Stromal cell of bone marrow (primary cell): ENCODE measurements at regions not wholly inside any gene's neighbourhood (a gene's known extent, or its start where the extent isn't known, plus 50 kb on each side); places are given as distances from the start of the nearest gene placed in this dataset.

Experiments used
- DNase-seq: peaks from one replicate; pipeline ENCODE4 v3.0.0-alpha.2; 2012; ENCODE audit warnings: low read depth

DNA sequence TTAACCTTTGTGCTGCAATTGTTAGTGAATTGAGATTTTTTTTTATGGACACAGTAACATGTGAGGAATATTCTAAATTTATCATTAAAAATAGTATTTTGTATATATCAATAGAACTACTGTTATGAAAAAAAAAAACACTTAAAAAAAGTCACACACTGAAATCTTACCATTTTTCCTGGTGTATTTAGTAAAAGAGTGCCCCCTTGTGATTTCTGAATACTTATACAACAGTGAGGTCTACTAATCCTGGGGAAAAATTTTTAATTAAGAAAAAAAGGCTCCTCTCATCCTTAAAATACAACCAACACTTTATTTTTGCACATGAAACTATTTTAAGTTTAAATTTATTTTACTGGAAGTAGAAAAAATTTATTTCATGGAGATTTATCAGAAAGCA lies 56.4 kb upstream of the SPOCK3 start:
- no peak for DNase-seq

DNA sequence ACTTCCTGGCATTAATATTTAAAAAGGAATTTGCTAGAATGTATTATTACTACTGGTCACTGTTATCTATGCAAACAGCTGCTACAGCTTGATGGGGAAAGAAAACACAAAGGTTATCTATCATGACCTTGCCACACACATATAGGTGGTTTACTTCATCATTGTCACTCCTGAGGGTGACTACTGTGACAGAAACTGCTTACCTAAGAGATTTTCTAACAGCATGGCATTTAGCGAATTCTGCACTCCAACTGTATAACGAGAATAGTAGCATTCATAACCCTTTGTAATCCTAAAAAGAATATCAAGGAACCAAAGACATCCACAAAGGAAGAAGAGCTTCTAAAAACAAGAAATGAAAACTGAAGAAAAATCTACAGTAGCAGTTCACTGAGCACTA lies 74.6 kb upstream of the SPOCK3 start:
- DNase-seq, result no peak

DNA sequence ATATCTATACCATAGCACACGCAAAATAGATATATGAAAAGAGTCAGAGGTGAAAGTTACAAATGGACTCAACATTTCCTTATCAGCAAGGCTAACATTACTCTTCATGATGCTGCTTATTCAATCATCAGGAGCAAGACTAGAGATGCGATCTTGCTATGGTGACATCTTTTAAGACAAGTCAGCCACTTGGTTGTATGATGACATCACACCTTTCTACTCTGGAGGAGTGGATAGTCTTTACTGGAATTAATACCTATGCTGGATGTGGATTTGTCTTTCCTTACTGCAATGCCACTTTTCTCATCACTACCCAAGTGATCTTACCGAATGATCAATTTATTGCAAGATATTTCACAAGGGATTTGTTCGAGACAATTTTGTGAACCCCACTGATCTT lies 87.0 kb upstream of the SPOCK3 start:
- no peak for DNase-seq

DNA sequence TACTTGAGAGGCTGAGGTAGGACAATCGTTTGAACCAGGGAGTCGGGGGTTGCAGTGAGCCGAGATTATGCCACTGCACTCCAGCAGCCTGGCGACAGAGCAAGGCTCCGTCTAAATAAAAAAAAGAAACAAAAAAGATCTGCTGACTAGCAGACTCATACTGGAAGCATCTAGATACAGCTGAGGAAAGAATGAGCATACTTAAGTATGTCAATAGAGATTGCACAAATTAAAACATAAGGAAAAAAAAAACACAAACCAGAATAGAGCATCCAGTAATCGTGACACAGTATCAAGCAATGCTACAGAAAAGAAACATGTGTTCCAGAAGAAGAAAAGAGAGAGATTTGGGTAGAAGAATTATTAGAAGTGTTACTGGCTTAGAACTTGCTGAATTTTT lies 105.5 kb upstream of the SPOCK3 start:
- no peak for DNase-seq

DNA sequence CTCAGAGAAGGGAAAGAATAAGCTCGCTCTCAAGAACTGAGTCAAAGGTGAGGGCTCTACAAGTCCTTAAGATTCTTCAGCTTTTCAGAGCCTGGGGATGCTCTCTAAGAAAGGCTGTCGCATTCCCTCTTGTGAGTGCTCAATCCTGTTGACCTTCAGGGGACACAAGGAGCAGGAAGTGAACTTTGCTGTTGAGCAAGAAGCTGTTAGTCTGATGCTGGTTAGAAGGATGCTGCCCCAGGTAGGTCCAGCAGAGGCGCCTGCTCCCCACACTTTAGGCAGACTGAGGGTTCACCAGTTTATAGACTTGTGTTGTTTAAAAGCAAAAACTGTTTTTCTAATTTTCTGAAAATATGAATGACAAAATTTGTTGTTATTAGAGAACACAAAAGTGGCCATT lies 125.4 kb upstream of the SPOCK3 start:
- no peak for DNase-seq

DNA sequence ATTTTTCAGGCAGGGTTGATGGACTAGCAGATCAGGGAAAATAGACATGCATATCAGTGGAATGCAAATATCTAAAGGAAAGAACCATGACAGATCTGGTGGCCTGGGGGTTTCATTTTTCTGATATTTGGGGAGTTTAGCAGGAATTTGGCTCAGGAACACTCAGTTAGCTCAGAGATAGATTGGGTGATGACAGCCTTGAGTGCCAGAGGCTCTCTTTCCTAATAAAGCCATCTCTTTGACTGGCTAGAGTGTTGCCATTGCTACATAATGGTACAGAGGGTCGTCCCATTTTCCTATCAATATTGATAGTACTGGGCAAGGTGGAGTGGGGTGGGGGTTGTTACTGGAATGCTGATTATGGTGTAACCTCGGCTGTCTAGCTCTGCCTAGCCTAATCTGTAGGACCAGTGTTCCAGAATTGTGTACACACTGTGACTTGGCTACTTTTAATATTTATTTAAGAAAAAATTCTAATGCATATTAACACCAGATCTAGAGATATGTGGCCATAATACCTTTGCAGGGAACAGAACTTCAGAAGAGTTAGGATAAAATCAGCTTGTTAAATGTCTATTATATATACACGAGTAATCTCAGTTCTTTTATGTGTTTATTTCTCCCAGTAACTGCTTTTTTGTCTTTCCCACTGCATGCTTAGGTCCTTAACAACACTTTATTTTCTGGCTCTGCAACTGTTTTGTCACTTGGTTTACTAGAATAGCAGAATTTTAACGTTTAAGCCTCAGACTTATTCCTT lies 145.0 kb upstream of the SPOCK3 start:
- DNase-seq, result no peak

DNA sequence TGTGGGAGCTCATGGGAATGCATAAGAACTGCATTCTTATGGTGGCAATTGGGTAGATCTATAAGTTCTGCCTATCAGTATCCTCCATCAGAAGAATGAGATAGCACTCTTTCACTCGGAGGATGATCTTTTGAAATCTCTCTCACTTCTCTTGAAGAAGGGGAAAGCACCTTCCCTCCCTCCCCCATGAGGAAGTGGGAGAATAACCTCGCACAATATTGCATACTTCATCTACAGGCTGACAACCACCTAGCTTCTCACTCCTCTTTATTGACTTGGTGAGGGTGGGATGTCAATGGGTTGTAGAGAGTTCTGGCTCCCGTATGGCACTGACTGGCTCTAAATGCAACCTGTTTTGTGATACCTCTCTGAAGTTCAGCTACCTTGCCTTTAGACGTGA lies 146.7 kb upstream of the SPOCK3 start:
- DNase-seq, result no peak

DNA sequence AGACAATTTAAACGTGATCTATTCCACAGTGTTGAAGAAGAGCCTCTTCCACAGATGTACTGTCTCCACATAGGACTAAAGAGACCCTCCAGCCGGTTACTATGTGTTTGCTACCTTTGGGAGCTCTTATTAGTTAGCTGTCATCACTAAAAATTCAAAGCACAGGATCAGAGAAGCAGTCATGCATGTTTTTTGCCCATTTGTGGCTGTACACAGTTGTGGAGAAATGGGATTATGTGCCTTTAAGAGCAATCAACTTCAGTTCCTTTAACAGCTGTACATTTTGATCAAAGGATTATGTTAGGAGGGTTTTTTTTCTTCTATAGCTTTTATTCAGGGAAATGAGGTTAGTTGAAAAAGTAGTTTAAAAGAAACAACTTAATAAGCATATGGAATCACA lies 149.0 kb upstream of the SPOCK3 start:
- DNase-seq, result no peak

DNA sequence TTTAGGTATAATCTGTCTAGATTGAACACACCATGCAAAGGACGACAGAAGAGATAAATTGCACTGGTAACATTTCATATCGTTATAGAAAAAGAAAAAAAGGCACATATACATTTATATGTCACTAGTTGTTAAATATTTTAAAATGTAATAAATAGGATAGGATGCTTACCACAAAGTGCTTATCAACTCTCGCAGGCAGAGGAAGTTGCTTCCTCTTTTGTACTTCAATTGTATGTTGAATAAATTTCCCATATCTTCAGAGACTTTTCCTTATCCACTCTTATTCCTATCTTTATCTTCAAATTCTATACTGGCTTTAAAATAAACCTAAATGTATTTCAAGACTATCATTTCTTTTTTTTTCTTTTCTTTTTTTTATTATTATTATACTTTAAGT lies 163.3 kb upstream of the SPOCK3 start:
- no peak for DNase-seq

DNA sequence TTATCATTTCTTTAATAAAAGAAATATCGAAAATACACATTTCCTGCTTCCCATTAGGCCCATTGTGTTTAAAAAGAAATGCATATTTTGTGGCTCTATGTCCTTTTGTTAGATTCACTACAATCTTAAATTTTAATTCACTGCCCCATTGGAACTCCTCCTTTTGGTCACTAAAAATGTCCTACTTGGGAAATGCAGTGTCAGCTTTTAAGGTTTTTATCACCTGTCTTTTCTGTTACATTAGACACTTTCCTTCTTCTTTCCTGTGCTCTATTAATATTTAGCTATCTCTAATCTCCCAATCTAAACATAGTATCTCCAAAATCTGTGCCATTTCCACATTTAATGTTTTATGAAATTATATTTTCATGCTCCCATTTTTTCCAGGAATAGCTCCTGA lies 164.9 kb upstream of the SPOCK3 start:
- no peak for DNase-seq

DNA sequence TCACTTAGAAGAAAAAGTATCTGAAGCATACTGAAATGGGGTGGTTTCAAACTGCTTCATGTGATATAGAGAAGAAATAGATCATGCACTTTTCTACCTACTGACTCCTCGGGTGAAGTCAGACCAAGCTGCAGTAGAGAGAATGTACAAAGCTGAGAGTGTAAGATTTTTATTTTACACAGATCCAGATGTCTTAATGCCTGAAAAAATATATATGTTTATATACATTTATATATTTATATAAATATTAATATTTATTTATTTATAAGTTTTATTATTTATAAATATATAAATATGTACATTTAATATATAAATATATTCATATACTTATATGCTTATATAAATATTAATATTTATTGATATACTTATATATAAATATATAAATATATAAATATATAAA lies 171.9 kb upstream of the SPOCK3 start:
- no peak for DNase-seq

DNA sequence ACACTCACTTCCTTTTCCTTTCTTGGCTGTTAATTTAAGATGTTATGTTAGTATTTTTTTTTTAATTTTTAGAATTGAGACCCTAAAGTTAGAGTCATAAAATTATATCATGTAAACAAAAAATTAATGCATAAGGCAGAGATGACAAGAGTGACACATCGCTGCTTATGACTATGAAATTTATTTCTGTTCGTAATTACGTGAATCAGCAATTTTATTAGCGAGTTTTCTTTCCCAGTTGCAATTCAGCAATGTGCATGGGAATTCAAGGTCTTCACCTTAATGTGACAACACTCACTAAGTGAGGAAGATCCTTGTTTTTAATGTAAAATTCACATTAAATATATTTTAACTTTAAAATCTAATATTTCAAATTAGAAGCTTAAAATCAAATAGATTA lies 181.2 kb upstream of the SPOCK3 start:
- no peak for DNase-seq

DNA sequence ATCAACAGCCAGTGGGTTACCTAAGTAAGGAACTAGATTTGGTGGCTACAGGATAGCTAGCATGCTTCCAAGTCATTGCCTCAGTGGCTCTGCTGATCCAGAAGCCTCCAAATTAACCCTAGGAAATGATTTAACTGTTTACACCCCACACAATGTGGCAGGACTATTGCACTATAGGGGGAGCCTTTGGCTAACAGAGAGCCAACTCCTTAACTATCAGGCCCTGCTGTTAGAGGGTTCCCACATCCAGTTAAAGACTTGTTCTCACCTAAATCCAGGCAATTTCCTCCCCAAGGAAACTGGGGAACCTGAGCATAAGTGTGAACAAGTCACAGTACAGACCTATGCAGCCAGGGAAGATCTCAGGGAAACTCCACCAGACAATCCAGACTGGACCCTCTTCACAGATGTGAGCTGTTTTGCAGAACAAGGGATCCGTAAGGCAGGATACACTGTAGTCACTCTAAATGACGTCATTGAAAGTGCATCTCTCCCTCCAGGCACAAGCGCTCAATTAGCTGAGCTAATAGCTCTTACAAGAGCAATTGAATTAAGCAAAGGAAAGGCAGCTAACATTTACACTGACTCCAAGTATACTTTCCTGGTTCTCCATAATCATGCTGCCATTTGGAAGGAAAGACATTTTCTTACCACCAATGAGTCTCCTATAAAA lies 185.3 kb upstream of the SPOCK3 start:
- DNase-seq, result no peak

DNA sequence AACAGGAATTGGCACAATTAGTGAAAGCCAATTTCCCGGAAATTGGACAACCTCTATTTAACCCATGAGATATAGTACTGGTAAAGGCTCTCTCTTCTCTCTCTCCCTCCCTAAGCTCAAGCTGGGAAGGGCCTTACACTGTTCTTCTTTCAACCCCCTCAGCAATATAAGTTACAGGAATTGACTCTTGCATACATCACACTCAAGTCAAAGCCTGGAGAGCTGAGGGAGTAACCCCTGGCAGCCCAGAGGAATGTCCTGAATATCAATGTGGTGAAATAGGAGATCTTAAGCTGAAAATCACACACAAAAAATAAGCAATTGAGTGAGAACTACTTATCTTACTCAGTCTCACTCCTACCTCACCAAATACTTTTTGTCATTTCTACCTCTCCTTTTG lies 186.9 kb upstream of the SPOCK3 start:
- no peak for DNase-seq

DNA sequence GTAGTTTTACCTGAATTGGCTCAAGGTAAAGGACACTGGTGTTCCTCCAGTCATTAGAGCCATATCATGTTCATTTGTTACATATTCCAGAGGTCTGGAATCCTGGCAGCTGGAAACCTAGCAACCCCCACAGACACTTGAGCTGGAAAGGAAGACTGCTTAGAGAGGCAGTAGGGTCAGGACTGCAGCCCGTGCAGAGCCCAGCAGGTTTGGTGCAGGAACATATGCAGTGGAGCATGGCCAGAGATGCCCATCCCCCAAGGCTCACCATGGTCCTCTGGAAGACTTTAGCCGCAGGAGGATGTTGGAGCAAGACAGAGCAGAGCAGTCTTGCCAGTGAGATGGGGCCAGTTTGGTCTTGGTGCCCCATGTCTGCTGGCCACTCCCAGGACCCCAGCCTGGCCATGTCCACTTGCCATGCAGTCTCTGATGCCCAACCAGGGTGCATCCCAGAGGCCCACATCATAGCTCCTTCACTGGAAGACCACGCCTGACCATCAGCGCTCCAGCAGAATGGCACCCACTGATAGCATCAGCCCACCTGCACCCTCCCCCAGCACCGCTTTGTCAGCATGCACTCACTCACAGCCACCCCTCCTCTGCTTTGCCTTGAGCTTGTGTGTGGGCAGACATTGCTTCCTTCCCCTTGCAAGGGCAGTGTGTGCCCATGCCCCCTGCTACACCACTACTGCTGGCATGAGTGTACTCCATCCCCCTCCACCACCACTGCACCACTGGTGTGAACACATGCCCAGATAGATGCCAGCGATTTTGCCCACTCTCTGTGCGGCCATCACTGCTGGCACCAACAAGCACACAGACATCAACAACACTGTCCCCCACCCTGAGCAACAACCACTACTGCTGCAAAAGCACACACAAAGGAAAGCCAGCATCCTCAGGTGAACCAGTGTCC lies 190.3 kb upstream of the SPOCK3 start:
- DNase-seq, result no peak

DNA sequence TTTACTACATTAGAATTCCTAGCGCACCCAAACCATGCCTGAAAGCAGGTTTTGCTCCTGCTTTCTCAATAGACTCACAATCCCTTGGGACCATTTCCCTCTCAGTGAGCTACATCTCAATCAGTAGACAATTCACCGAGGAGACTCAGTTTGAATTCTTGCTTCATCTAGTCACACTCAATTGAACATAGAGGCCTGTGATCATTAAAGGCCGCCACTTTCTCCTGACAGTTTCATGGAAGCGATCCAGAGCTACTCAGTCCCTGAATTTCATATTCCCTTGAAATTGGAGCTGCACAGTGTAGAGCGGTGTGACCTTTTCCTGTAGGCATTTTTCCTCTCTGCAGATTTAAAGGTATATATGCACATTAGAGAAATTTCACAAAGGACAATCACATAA lies 193.9 kb upstream of the SPOCK3 start:
- DNase-seq, result no peak

DNA sequence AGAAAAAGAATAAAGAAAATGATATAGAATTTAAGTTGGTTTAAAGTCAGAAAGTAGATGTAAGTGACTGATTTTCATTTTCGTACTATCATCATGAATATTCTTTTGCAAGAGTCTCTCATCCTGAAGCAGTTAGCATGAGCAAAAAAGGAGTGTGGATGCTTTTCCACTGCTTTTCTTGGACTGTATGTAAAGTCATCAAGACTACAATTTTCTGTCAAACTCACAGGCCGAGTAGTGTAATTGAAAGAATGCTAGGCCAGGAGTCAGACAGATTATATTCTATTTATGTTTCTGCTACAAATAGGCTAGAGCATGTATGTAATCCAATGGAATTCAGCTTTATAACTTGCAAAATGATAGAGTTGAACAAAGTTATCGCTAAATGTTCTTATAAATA lies 197.1 kb upstream of the SPOCK3 start:
- no peak for DNase-seq

DNA sequence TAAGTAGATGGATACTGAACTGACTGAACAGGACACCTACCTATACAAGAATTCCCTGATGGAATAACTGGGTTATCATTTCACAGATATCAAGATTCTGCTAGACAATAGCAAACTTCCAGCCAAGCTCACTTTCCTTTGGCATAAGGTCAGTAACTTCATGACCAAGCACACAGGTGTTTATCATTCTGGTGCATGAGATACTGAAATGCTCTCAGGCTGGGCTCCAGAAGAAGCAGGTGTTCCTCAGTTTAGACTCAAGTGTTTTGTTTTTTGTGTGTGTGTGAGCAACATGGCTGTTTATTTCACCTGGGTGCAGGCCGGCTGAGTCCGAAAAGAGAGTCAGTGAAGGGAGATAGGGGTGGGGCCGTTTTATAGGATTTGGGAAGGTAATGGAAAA lies 201.5 kb upstream of the SPOCK3 start:
- no peak for DNase-seq

DNA sequence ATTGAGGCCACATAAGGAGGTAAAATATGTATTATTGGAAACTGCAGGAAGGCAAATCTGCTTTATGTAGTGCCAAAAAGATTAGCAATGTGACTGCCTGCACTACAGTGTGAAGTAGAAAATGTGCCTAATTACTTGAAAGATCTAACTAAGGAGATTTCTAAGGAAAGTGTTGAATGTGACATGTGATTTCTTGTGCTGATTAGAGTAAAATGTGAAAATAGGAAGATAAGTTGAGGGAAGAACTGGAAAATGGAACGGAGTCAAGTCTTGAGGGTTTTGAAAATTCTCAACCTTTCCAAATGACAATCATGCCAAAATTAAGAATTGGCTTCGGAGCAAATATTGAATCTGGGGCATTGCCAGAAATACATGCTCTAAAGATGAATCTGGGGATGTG lies 209.5 kb upstream of the SPOCK3 start:
- DNase-seq, result no peak

DNA sequence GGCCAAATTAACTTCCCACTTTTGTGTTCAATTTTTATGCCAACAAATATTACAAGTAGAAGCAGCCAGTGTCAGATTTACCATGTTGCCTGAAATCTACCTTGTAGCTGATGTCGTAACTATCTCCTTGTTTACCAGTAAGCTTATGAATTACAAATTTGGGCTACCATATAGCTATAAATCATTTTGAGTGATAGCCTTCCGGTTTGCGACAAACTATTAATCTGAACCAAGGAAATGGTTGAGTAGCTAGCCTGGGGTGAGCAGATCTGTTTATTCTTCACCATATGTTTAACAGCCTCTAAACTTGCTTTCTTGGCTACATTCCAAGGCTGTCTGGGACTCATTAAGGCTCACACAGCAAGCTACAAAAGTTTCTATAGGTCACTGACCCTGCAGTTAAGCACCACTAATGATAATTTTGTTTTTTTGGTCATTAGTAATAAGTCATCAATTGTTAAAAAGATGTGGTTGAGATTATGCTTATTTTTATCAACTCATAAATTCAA lies 218.7 kb upstream of the SPOCK3 start:
- DNase-seq, result no peak

DNA sequence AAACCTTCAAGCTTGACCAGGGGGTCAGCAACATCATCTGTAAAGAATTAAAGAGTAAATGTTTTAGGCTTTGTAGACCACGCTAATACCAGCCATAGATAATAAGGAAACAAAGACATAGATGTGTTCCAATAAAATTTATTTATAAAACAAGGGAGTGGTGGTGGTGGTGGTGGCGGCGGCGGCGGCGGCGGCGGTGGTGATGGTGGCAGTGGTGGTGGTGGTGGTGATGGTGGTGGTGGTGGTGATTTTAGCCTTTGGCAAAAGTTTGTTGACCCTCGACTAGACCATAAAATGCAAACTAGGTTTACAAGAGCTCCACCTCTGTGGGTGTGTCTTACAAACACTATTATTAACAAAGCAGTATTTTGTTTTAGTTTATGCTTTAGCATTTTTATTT lies 222.3 kb upstream of the SPOCK3 start:
- DNase-seq, result no peak

DNA sequence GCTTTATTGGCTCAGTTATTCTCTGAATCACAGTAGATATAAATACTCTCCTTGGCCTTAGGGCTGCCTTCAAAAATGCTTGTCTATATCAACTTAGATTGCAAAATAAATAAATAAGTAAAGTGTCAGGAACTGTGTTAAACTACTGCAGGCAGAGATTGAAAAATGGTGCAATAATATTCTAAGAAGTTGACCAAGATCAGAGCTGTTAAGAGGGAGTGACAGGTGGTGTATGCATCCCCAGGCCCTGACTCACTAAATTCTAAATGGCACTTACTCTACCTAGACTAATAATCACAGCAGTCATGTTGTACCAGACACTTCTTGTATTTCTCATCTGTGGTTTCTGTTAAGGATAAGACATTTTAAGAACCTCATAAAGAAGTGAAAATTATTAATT lies 235.1 kb upstream of the SPOCK3 start:
- no peak for DNase-seq

DNA sequence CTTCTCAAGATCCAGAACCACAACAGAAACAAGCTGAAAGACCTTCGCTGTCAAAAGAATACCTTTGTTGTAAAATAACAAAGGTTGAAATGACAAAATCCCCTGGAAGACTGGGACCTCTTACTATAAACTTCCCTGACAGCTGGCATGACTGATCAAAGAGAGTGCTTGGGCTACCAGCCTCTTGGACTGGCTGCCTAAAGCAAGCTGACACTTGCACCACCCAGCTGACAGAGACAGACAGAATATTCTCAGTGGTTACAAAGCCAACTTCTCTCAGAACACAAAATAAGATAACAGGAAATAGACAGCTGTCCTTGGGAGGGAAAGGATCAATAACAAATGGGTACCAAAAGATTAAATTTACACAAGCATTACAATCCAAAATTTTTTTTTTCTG lies 241.7 kb upstream of the SPOCK3 start:
- DNase-seq, result no peak
